SK-N-SH treated with all-trans-retinoic acid at 6 μM for 48 hours (cell line): ENCODE measurements at regions not wholly inside any gene's neighbourhood (a gene's known extent, or its start where the extent isn't known, plus 50 kb on each side); places are given as distances from the start of the nearest gene placed in this dataset.

Experiments used
- ATAC-seq: fragments of 200-7000 bp; cut with Tn5 transposase; 3 replicates; pipeline ENCODE4 v1.9.1; 2020; ENCODE audit warnings: mild to moderate bottlenecking, moderate library complexity
- ARNTL ChIP-seq: fragments of 450-650 bp; formaldehyde crosslinking; IDR thresholded peaks from 2 replicates; pipeline ENCODE4 v1.5.0; 2020; ENCODE audit warnings: low read depth, mild to moderate bottlenecking, moderate library complexity, borderline replicate concordance
- BACH2 ChIP-seq: fragments of 250-450 bp; sonication (Bioruptor Pico); IDR thresholded peaks from 2 replicates; pipeline ENCODE4 v1.9.0; 2021; ENCODE audit warnings: mild to moderate bottlenecking, borderline replicate concordance
- CREB5 ChIP-seq: fragments of 250-450 bp; sonication (Bioruptor Pico); IDR thresholded peaks from 2 replicates; pipeline ENCODE4 v1.5.1; 2020; ENCODE audit warnings: low read depth, mild to moderate bottlenecking, moderate library complexity
- CSDC2 ChIP-seq: fragments of 250-450 bp; sonication (Bioruptor Pico); IDR thresholded peaks from 2 replicates; pipeline ENCODE4 v1.5.0; 2020; ENCODE audit warnings: mild to moderate bottlenecking, moderate library complexity
- CSRNP3 ChIP-seq: fragments of 250-450 bp; sonication (Bioruptor Pico); IDR thresholded peaks from 2 replicates; pipeline ENCODE4 v1.5.1; 2021; ENCODE audit warnings: mild to moderate bottlenecking, moderate library complexity
- ESRRG ChIP-seq: fragments of 250-450 bp; sonication (Bioruptor Pico); IDR thresholded peaks from 2 replicates; pipeline ENCODE4 v1.6.1; 2021; ENCODE audit warnings: mild to moderate bottlenecking
- ISL1 ChIP-seq: fragments of 250-450 bp; sonication (Bioruptor Pico); IDR thresholded peaks from 2 replicates; pipeline ENCODE4 v2.1.2; 2022; ENCODE audit warnings: mild to moderate bottlenecking, moderate library complexity
- OSR1 ChIP-seq: fragments of 250-450 bp; sonication (Bioruptor Pico); IDR thresholded peaks from 2 replicates; pipeline ENCODE4 v1.8.0; 2022; ENCODE audit warnings: moderate library complexity, mild to moderate bottlenecking, inconsistent platforms
- PATZ1 ChIP-seq: fragments of 250-450 bp; sonication (Bioruptor Pico); IDR thresholded peaks from 2 replicates; pipeline ENCODE4 v1.8.0; 2020; ENCODE audit warnings: mild to moderate bottlenecking, moderate library complexity, borderline replicate concordance
- POU6F1 ChIP-seq: fragments of 250-450 bp; sonication (Bioruptor Pico); IDR thresholded peaks from 2 replicates; pipeline ENCODE4 v1.8.0; 2021; ENCODE audit warnings: low read depth, mild to moderate bottlenecking, moderate library complexity, borderline replicate concordance
- PPARA ChIP-seq: fragments of 250-450 bp; sonication (Bioruptor Pico); IDR thresholded peaks from 2 replicates; pipeline ENCODE4 v1.5.0; 2020; ENCODE audit warnings: mild to moderate bottlenecking, borderline replicate concordance
- RARB ChIP-seq: fragments of 250-450 bp; sonication (Bioruptor Pico); IDR thresholded peaks from 2 replicates; pipeline ENCODE4 v1.8.0; 2021; ENCODE audit warnings: mild to moderate bottlenecking, moderate library complexity
- TCF4 ChIP-seq: fragments of 250-450 bp; sonication (Bioruptor Pico); IDR thresholded peaks from 2 replicates; pipeline ENCODE4 v1.8.0; 2021; ENCODE audit warnings: mild to moderate bottlenecking, moderate library complexity, borderline replicate concordance
- TOX ChIP-seq: fragments of 250-450 bp; sonication (Bioruptor Pico); IDR thresholded peaks from 2 replicates; pipeline ENCODE4 v1.8.0; 2021; ENCODE audit warnings: mild to moderate bottlenecking, moderate library complexity, borderline replicate concordance
- TSHZ2 ChIP-seq: fragments of 250-450 bp; sonication (Bioruptor Pico); IDR thresholded peaks from 2 replicates; pipeline ENCODE4 v1.5.0; 2020; ENCODE audit warnings: mild to moderate bottlenecking, moderate library complexity
- ZC3H10 ChIP-seq: fragments of 250-450 bp; sonication (Bioruptor Pico); IDR thresholded peaks from 2 replicates; pipeline ENCODE4 v1.5.1; 2021; ENCODE audit warnings: mild to moderate bottlenecking, moderate library complexity
- ZFP3 ChIP-seq: fragments of 250-450 bp; sonication (Bioruptor Pico); IDR thresholded peaks from 2 replicates; pipeline ENCODE4 v1.5.0; 2020; ENCODE audit warnings: mild to moderate bottlenecking, moderate library complexity
- ZFP30 ChIP-seq: fragments of 450-650 bp; formaldehyde crosslinking; IDR thresholded peaks from 2 replicates; pipeline ENCODE4 v1.5.0; 2022; ENCODE audit warnings: mild to moderate bottlenecking, moderate library complexity
- ZNF565 ChIP-seq: fragments of 450-650 bp; formaldehyde crosslinking; conservative IDR thresholded peaks from 2 replicates; pipeline ENCODE4 v1.5.0; 2020; ENCODE audit warnings: low read depth, mild to moderate bottlenecking, moderate library complexity
- ZNF70 ChIP-seq: fragments of 450-650 bp; formaldehyde crosslinking; IDR thresholded peaks from 2 replicates; pipeline ENCODE4 v1.5.0; 2020; ENCODE audit warnings: mild to moderate bottlenecking, moderate library complexity
- ZNF8 ChIP-seq: fragments of 450-650 bp; formaldehyde crosslinking; IDR thresholded peaks from 2 replicates; pipeline ENCODE4 v1.5.0; 2020; ENCODE audit warnings: mild to moderate bottlenecking, moderate library complexity

- no peak for ATAC-seq
These were observed 53.8 kb upstream of the LYRM9 start for GRCh38 chr17:27947005-27947406.

GRCh38 chr17:27949304-27949703 lies 56.1 kb upstream of the LYRM9 start:
- ATAC-seq = no peak
- TF ChIP-seq ZFP3 (CRISPR knock-in tag) (no peak), CREB5 (CRISPR knock-in tag) (no peak), CSRNP3 (CRISPR knock-in tag) (no peak), POU6F1 (CRISPR knock-in tag) (no peak), BACH2 (CRISPR knock-in tag) (no peak), ARNTL (no peak), CSDC2 (CRISPR knock-in tag) (no peak), PATZ1 (CRISPR knock-in tag) (no peak), OSR1 (CRISPR knock-in tag) (no peak)

More at GRCh38 chr17:27947005-27947406, 53.8 kb upstream of the LYRM9 start:
- TF ChIP-seq ZFP3 (CRISPR knock-in tag) (no peak), PPARA (no peak), ZFP30 (no peak), TOX (CRISPR knock-in tag) (no peak), RARB (no peak), TSHZ2 (CRISPR knock-in tag) (no peak), TCF4 (CRISPR knock-in tag) (no peak), OSR1 (CRISPR knock-in tag) (no peak), POU6F1 (CRISPR knock-in tag) (no peak), ZC3H10 (CRISPR knock-in tag) (no peak), CSDC2 (CRISPR knock-in tag) (no peak), ISL1 (CRISPR knock-in tag) (no peak), CSRNP3 (CRISPR knock-in tag) (no peak), ZNF8 (no peak), CREB5 (CRISPR knock-in tag) (no peak), BACH2 (CRISPR knock-in tag) (no peak), ZNF565 (CRISPR knock-in tag) (no peak), ESRRG (no peak), ZNF70 (no peak)
